ENCODE measurements at regions not wholly inside any gene's neighbourhood (a gene's known extent, or its start where the extent isn't known, plus 50 kb on each side); places are given as distances from the start of the nearest gene placed in this dataset.
"Not testable (repeated sequence)": the region's sequence is repeated elsewhere in the genome, so short reads cannot be mapped to it uniquely, and the experiment has no call there.

DNA sequence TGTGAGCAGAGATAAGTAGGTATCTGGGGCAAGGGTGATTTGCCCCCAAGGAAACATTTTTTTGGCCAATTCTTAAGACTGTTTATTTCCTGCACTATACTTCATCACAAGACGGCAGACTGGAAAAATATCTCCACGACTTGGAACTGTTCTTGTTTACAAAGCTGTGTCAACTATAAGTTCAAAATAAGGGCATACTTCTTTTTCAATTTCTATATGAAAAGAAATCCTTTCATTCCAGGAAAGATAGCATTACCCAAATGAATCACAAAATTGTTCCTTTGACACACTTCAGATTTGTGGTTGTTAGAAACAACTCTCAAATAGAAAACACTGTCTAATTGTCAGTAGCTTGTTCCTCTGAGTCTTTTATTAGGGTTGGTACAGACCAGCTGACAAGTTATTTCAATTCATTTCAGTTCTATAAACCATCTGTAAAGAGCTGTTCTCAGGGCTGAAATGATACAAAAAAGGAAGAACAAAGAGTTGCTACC is 212.9 kb upstream of the PRDM1 start:
- Histone ChIP-seq H3K4me1 (ENCODE audit: control insufficient read depth, low read depth, low read length) (peaks cover 10% of the 10 kb centered on the region), H3K9me3 (ENCODE audit: control insufficient read depth, low read depth, low read length) (no peaks in the 10 kb centered on the region), H3K27me3 (ENCODE audit: control insufficient read depth, insufficient read depth, low read length) (no peaks in the 10 kb centered on the region), H3K9ac (ENCODE audit: low read length) (no peak overlapping the region), H3K36me3 (ENCODE audit: control insufficient read depth, low read depth, low read length) (no peaks in the 10 kb centered on the region), H3K27ac (ENCODE audit: low read length) (no peak overlapping the region), H3K4me3 (ENCODE audit: low read length) (no peak overlapping the region)

DNA sequence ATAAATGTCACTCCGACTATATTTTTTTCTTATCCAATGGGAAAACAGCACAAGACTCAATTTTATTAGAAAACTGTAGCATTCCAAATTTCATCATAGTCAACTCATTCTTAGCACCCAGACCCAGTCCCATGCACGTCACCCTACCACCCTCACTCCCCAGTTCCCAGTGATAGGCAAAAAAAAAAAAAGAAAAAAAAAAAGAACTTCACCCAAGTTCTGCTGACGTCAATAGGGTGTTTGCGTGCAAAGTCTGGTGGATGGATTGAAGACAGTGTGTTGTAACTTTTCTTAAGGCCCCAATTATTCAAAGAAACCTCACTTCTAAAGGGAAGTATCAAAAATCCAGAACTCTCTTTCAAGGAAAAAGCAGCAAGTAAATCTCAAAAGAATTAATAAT is 213.9 kb upstream of the PRDM1 start:
- no peaks in the 10 kb centered on the region for H3K36me3 ChIP-seq (ENCODE audit: control insufficient read depth, low read depth, low read length)
- no peak overlapping the region for H3K27ac ChIP-seq (ENCODE audit: low read length)
- peaks cover 10% of the 10 kb centered on the region for H3K4me1 ChIP-seq (ENCODE audit: control insufficient read depth, low read depth, low read length)
- no peak overlapping the region for H3K9ac ChIP-seq (ENCODE audit: low read length)
- no peaks in the 10 kb centered on the region for H3K27me3 ChIP-seq (ENCODE audit: control insufficient read depth, insufficient read depth, low read length)
- H3K9me3 ChIP-seq (ENCODE audit: control insufficient read depth, low read depth, low read length) = no peaks in the 10 kb centered on the region
- no peak overlapping the region for H3K4me3 ChIP-seq (ENCODE audit: low read length)

DNA sequence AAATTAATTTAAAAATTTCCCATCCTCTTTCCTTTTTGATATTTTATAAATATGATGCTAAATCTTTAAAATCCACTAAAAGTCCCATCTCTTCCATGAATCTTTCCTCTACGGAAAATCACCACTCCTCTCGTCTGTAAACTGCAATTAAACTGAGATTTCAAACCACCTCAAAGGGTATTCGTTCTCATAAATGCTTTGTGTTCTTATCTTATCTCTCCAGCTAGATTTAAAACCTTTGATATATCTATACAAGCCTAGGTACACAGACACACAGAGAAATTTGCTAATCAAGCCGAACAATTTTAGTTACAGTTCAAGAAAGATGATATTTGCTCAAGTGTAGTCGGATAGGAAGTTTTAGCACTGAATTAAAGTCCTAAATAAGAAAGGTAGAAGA is 214.6 kb upstream of the PRDM1 start:
- no peaks in the 10 kb centered on the region for H3K27me3 ChIP-seq (ENCODE audit: control insufficient read depth, insufficient read depth, low read length)
- no peaks in the 10 kb centered on the region for H3K36me3 ChIP-seq (ENCODE audit: control insufficient read depth, low read depth, low read length)
- no peak overlapping the region for H3K4me3 ChIP-seq (ENCODE audit: low read length)
- no peaks in the 10 kb centered on the region for H3K9me3 ChIP-seq (ENCODE audit: control insufficient read depth, low read depth, low read length)
- no peak overlapping the region for H3K9ac ChIP-seq (ENCODE audit: low read length)
- peaks cover 10% of the 10 kb centered on the region for H3K4me1 ChIP-seq (ENCODE audit: control insufficient read depth, low read depth, low read length)
- H3K27ac ChIP-seq (ENCODE audit: low read length) = no peak overlapping the region

DNA sequence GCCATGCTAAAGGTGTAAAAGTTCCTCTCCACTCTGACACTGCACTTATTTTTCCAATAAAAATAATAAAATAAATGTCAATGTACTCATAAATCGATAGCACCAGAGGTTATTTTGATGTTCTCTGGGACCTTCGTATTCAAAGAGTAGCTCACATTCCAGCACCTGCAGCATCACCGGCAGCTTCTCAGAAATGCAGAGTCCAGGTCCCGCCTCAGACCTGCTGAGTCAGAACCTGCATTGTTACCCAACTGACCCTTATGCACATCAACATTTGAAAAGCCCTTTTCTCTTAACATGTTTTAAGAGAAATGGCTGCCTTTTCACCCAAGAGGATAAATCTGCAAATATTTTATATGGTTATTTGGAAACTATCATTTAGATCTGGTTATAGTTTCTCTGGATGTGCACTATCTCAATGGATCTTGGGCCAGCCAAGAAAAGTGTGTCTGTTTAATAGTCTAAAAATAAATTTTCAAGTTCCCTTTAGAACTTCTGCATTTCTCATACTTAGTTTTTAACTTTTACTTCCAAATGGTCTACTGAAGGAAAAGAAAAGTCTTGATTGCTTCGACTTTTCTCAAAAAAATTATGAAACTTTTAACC is 216.2 kb upstream of the PRDM1 start:
- H3K9ac ChIP-seq (ENCODE audit: low read length) = no peak overlapping the region
- peaks cover 10% of the 10 kb centered on the region for H3K4me1 ChIP-seq (ENCODE audit: control insufficient read depth, low read depth, low read length)
- H3K27me3 ChIP-seq (ENCODE audit: control insufficient read depth, insufficient read depth, low read length) = no peaks in the 10 kb centered on the region
- H3K9me3 ChIP-seq (ENCODE audit: control insufficient read depth, low read depth, low read length) = no peaks in the 10 kb centered on the region
- no peak overlapping the region for H3K27ac ChIP-seq (ENCODE audit: low read length)
- no peak overlapping the region for H3K4me3 ChIP-seq (ENCODE audit: low read length)
- H3K36me3 ChIP-seq (ENCODE audit: control insufficient read depth, low read depth, low read length) = no peaks in the 10 kb centered on the region

DNA sequence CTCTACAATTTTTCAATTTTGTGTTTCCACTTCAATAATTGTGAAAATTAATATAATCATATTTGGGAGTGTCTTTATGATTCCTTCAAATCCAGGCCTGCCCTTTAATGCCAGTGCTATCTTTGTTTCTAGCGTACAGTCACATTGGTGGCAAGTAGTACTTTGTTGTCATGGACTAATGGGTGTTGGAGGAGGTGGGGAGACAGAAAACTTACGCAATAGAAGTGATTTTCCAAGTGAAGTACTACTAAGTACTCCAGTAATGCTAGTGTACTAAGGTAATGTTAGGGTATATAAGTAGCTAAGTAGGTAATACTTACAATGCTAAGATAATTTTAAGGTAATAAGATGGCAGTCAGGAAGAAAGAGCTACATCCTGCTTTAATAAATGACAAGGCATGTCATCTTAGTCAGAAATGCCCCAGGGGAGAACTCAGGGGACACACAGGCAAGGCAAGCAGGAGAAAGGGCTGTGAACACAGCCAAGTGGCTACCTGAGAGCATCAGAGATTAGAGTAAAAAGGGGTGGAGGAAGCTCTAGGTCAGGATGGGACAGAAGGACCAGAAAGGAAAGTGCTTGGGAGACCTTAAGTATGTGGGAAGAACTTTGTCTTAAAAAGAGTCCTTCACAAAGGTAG is 217.2 kb upstream of the PRDM1 start:
- no peak overlapping the region for H3K9ac ChIP-seq (ENCODE audit: low read length)
- no peak overlapping the region for H3K4me3 ChIP-seq (ENCODE audit: low read length)
- no peaks in the 10 kb centered on the region for H3K9me3 ChIP-seq (ENCODE audit: control insufficient read depth, low read depth, low read length)
- H3K4me1 ChIP-seq (ENCODE audit: control insufficient read depth, low read depth, low read length) = peaks cover 10% of the 10 kb centered on the region
- H3K36me3 ChIP-seq (ENCODE audit: control insufficient read depth, low read depth, low read length) = no peaks in the 10 kb centered on the region
- no peak overlapping the region for H3K27ac ChIP-seq (ENCODE audit: low read length)
- H3K27me3 ChIP-seq (ENCODE audit: control insufficient read depth, insufficient read depth, low read length) = no peaks in the 10 kb centered on the region

DNA sequence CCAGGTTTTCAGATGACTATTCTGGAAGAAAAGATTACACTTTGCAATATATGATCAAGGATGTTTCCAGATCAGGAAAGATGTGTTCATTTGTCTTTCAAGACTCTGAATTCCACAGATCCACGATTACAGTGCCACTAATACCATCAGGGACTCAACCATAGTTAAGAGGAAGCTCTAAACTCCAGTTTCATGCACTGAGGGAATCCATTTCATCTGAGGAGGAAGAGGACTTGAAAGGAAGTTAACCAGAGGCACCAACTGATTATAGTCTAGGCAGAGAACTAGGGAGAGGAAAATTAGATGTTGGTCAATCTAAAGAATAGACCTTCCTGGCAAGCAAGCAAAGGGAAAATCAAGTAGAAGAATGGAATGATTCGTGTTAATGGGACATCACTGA is 218.3 kb upstream of the PRDM1 start:
- Histone ChIP-seq H3K9me3 (ENCODE audit: control insufficient read depth, low read depth, low read length) (no peaks in the 10 kb centered on the region), H3K27me3 (ENCODE audit: control insufficient read depth, insufficient read depth, low read length) (no peaks in the 10 kb centered on the region), H3K4me3 (ENCODE audit: low read length) (no peak overlapping the region), H3K9ac (ENCODE audit: low read length) (no peak overlapping the region), H3K27ac (ENCODE audit: low read length) (no peak overlapping the region), H3K4me1 (ENCODE audit: control insufficient read depth, low read depth, low read length) (peaks cover 10% of the 10 kb centered on the region), H3K36me3 (ENCODE audit: control insufficient read depth, low read depth, low read length) (no peaks in the 10 kb centered on the region)

DNA sequence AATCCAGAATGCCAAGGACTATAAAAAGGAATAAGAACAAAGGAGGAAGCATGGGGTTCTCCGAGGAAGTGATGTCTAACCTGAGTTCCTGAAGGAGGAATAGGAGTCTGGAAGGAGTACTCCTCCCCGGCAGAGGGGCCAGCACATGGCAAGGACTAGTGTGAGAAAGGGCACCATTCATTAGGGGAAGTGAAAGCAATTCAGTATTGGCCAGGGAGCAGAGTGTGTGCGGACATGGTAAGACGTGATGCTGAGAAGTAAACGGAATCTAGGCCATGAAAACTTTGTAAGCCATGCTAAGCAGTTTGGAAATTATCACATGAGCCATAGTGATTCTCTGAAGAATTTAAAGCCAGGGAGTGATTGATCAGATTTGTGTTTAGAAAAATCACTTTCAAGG is 218.9 kb upstream of the PRDM1 start:
- peaks cover 10% of the 10 kb centered on the region for H3K4me1 ChIP-seq (ENCODE audit: control insufficient read depth, low read depth, low read length)
- H3K9me3 ChIP-seq (ENCODE audit: control insufficient read depth, low read depth, low read length) = no peaks in the 10 kb centered on the region
- no peak overlapping the region for H3K27ac ChIP-seq (ENCODE audit: low read length)

DNA sequence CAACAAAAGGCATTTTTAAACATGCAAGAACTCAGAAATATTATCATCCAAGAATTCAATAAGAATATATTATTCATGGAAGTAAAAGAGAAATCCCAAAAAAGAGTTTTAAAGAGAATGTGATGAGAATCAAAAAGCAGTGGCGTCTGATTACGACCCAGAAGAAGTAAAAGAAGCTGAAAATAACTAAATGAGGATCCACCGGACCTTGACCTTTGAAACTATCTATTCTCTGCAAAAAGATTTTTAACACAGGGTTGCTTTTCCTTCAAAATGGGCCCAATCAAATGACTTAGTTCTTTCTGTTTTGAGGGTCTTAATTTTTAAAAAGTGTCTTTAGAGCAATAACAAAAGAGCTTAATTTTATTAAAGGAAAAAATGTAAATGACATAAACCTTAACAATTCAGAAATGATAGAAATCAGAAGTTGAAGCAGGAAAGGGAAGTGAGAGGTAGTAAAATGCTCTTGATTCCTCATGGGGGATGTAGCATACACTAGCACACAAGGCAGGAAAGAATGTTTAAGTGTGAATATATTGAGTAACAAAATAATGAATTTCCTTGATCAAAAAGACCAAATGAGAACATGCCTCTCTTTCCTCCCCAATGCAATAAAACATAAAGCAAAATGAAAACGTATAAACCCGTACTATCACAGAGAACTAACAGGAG is 223.1 kb upstream of the PRDM1 start:
- H3K9ac ChIP-seq (ENCODE audit: low read length) = no peak overlapping the region
- H3K27me3 ChIP-seq (ENCODE audit: control insufficient read depth, insufficient read depth, low read length) = no peaks in the 10 kb centered on the region
- H3K36me3 ChIP-seq (ENCODE audit: control insufficient read depth, low read depth, low read length) = no peaks in the 10 kb centered on the region
- H3K4me1 ChIP-seq (ENCODE audit: control insufficient read depth, low read depth, low read length) = no peaks in the 10 kb centered on the region
- no peak overlapping the region for H3K4me3 ChIP-seq (ENCODE audit: low read length)
- H3K9me3 ChIP-seq (ENCODE audit: control insufficient read depth, low read depth, low read length) = no peaks in the 10 kb centered on the region
- no peak overlapping the region for H3K27ac ChIP-seq (ENCODE audit: low read length)

More for the DNA sequence above, 218.9 kb upstream of the PRDM1 start:
- Histone ChIP-seq H3K27me3 (ENCODE audit: control insufficient read depth, insufficient read depth, low read length) (no peaks in the 10 kb centered on the region), H3K9ac (ENCODE audit: low read length) (no peak overlapping the region), H3K4me3 (ENCODE audit: low read length) (no peak overlapping the region), H3K36me3 (ENCODE audit: control insufficient read depth, low read depth, low read length) (no peaks in the 10 kb centered on the region)

DNA sequence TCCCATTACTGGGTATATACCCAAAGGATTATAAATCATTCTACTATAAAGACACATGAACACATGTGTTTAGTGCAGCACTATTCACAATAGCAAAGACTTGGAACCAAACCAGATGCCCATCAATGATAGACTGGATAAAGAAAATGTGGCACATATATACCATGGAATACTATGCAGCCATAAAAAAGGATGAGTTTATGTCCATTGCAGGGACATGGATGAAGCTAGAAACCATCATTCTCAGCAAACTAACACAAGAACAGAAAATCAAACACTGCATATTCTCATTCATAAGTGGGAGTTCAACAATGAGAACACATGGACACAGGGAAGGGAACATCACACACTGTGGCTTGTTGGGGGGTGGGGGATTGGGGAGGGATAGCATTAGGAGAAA is 225.2 kb upstream of the PRDM1 start:
- not testable (repeated sequence) for H3K4me3 ChIP-seq (ENCODE audit: low read length); H3K27ac ChIP-seq (ENCODE audit: low read length); H3K36me3 ChIP-seq (ENCODE audit: control insufficient read depth, low read depth, low read length); H3K9me3 ChIP-seq (ENCODE audit: control insufficient read depth, low read depth, low read length); H3K9ac ChIP-seq (ENCODE audit: low read length); H3K27me3 ChIP-seq (ENCODE audit: control insufficient read depth, insufficient read depth, low read length); H3K4me1 ChIP-seq (ENCODE audit: control insufficient read depth, low read depth, low read length)

DNA sequence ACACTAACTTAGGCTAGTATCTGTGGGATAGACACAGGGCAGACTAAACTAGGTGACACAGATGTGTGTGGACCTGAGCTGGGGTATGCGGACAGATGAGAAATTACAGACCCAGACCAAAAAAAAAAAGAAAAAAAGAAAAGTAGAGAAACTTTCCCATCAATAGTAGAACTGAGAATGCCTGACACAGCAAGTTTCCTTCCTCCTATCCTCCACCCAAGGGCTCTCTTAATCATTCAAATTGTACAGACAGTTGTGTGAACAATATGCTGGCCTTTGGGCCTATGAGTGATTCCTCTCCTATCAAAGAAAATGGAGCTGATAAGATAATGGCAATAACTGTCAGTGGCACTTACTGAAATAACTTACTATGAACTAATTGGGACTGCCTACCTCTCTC is 226.7 kb upstream of the PRDM1 start:
- Histone ChIP-seq H3K4me3 (ENCODE audit: low read length) (no peak overlapping the region), H3K27me3 (ENCODE audit: control insufficient read depth, insufficient read depth, low read length) (no peaks in the 10 kb centered on the region), H3K4me1 (ENCODE audit: control insufficient read depth, low read depth, low read length) (no peaks in the 10 kb centered on the region), H3K36me3 (ENCODE audit: control insufficient read depth, low read depth, low read length) (no peaks in the 10 kb centered on the region), H3K27ac (ENCODE audit: low read length) (no peak overlapping the region), H3K9ac (ENCODE audit: low read length) (no peak overlapping the region), H3K9me3 (ENCODE audit: control insufficient read depth, low read depth, low read length) (no peaks in the 10 kb centered on the region)

DNA sequence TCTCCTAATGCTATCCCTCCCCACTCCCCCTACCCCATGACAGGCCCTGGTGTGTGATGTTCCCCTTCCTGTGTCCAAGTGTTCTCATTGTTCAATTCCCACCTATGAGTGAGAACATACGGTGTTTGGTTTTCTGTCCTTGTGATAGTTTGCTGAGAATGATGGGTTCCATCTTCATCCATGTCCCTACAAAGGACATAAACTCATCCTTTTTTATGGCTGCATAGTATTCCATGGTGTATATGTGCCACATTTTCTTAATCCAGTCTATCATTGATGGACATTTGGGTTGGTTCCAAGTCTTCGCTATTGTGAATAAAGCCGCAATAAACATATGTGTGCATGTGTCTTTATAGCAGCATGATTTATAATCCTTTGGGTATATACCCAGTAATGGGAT is 227.5 kb upstream of the PRDM1 start:
- not testable (repeated sequence) for H3K27ac ChIP-seq (ENCODE audit: low read length); H3K4me1 ChIP-seq (ENCODE audit: control insufficient read depth, low read depth, low read length); H3K9ac ChIP-seq (ENCODE audit: low read length); H3K9me3 ChIP-seq (ENCODE audit: control insufficient read depth, low read depth, low read length); H3K4me3 ChIP-seq (ENCODE audit: low read length); H3K27me3 ChIP-seq (ENCODE audit: control insufficient read depth, insufficient read depth, low read length); H3K36me3 ChIP-seq (ENCODE audit: control insufficient read depth, low read depth, low read length)

DNA sequence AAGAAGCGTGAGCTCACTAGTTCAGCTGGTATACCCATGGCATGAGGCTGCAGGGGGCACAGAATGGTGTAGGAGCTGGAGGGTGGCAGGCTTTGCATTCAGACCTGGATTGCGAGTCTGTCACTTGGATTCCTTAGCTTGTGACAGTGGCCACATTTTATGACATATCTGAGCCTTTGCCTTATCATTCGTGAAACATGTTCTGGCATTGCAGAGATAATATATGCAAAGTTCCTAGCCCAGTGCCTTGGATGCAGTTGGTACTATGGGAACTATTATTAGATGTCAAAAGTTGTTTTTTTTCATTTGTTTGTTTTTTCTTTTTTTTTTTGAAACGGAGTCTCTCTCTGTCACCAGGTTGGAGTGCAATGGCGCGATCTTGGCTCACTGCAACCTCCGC is 230.7 kb upstream of the PRDM1 start:
- Histone ChIP-seq H3K27ac (ENCODE audit: low read length) (no peak overlapping the region), H3K4me1 (ENCODE audit: control insufficient read depth, low read depth, low read length) (no peaks in the 10 kb centered on the region)

More for the DNA sequence above, 230.7 kb upstream of the PRDM1 start:
- Histone ChIP-seq H3K36me3 (ENCODE audit: control insufficient read depth, low read depth, low read length) (no peaks in the 10 kb centered on the region), H3K27me3 (ENCODE audit: control insufficient read depth, insufficient read depth, low read length) (no peaks in the 10 kb centered on the region), H3K4me3 (ENCODE audit: low read length) (no peak overlapping the region), H3K9me3 (ENCODE audit: control insufficient read depth, low read depth, low read length) (no peaks in the 10 kb centered on the region), H3K9ac (ENCODE audit: low read length) (no peak overlapping the region)
